Body of pancreas (tissue), 4 donors: ENCODE measurements at regions not wholly inside any gene's neighbourhood (a gene's known extent, or its start where the extent isn't known, plus 50 kb on each side); places are given as distances from the start of the nearest gene placed in this dataset.

Experiments used
- ATAC-seq: fragments of 150-250 bp; one replicate; pipeline ENCODE4 v1.9.1; 2016
- DNase-seq, 4 donors: peaks; one replicate each; pipeline ENCODE4 v3.0.0-alpha.2; 2019
- H3K27ac ChIP-seq, 4 donors: fragments of 200-600 bp; sonication (generic); 1 replicate in 3 of 4; 2 replicates in 1 of 4; pipeline versions ENCODE4 v1.5.1 to v1.6.1; 2016 to 2019; ENCODE audit warnings: mild to moderate bottlenecking in 1 of 4, mixed read lengths in 1 of 4, moderate library complexity in 1 of 4
- H3K27me3 ChIP-seq, 2 donors: fragments of 200-600 bp; sonication (generic); one replicate each; pipeline ENCODE4 v1.6.0; 2016; ENCODE audit warnings: mild to moderate bottlenecking in 1 of 2
- H3K36me3 ChIP-seq, 2 donors: fragments of 200-600 bp; sonication (generic); replicated peaks in 1 of 2; 2 replicates each; pipeline ENCODE4 v1.5.1; 2016; ENCODE audit warnings: low read depth in 2 of 2; ENCODE audit not compliant: insufficient read depth in 1 of 2
- H3K4me1 ChIP-seq: fragments of 200-600 bp; sonication (generic); one replicate; pipeline ENCODE4 v1.6.0; 2016
- H3K4me3 ChIP-seq, 2 donors: fragments of 200-600 bp; sonication (generic); 1 replicate in 1 of 2; 2 replicates in 1 of 2; pipeline ENCODE4 v1.5.1; 2016 to 2019
- H3K9me3 ChIP-seq, 3 donors: fragments of 200-600 bp; sonication (generic); 1 replicate in 2 of 3; 2 replicates in 1 of 3; pipeline ENCODE4 v1.5.1; 2016
- CTCF ChIP-seq, 7 experiments: fragments of 450-650 bp in 4 of 7; fragments of 200-600 bp in 3 of 7; sonication (generic) in 3 of 7; IDR thresholded peaks; one replicate each; pipeline ENCODE4 v1.5.1; 2016 to 2019; ENCODE audit warnings: antibody characterized with exemption in 7 of 7
- POLR2A ChIP-seq, 3 donors: fragments of 450-650 bp; IDR thresholded peaks; one replicate each; pipeline ENCODE4 v1.6.1; 2016; ENCODE audit warnings: antibody characterized with exemption in 3 of 3, mild to moderate bottlenecking in 2 of 3
- WGBS, 2 donors: methylation state at CpG; one replicate each; pipeline ENCODE4 v1.1.5; 2017; 5-methylcytosine and 5-hydroxymethylcytosine counted together
- intact Hi-C: fragments of 100-400 bp; cut with DNase I; formaldehyde crosslinking; loops from one replicate; pipeline ENCODE4 v1.15.1; 2023

- H3K36me3 ChIP-seq: no peaks in the 10 kb centered on the region
- TF ChIP-seq CTCF (IDR thresholded peaks at IDR 0.05): no peak
- TF ChIP-seq POLR2A (IDR thresholded peaks at IDR 0.05): no peak
- H3K4me1 ChIP-seq: no peaks in the 10 kb centered on the region
- DNase-seq (no peak), ATAC-seq (no peak)
- no peaks in the 10 kb centered on the region for H3K9me3 ChIP-seq
- H3K27me3 ChIP-seq: no peaks in the 10 kb centered on the region
- no peak overlapping the region for H3K4me3 ChIP-seq
- no peak overlapping the region for H3K27ac ChIP-seq
- intact Hi-C loops: no loop called here
- WGBS, 2 donors: 50 to 55% methylated on average over 2 of the region's 2 CpGs
Measured at GRCh38 chr16:8217201-8217600, 373.1 kb downstream of the TMEM114 start.

GRCh38 chr16:8204769-8205168 lies 385.5 kb downstream of the TMEM114 start:
- DNase-seq (no peak), ATAC-seq (no peak)
- no peak overlapping the region for H3K27ac ChIP-seq
- H3K27me3 ChIP-seq: no peaks in the 10 kb centered on the region
- intact Hi-C loops: no loop called here
- no peaks in the 10 kb centered on the region for H3K36me3 ChIP-seq
- no peak for TF ChIP-seq CTCF (IDR thresholded peaks at IDR 0.05)
- TF ChIP-seq POLR2A (IDR thresholded peaks at IDR 0.05): no peak
- WGBS, 2 donors: 87 to 93% methylated on average over 1 of the region's 1 CpG
- H3K9me3 ChIP-seq: peaks cover 0 to 11% (median 0%) of the 10 kb centered on the region in 3 donors
- H3K4me3 ChIP-seq: no peak overlapping the region
- H3K4me1 ChIP-seq: no peaks in the 10 kb centered on the region

GRCh38 chr16:8204096-8204495 lies 386.2 kb downstream of the TMEM114 start:
- Histone ChIP-seq H3K27ac (no peak overlapping the region), H3K4me3 (no peak overlapping the region), H3K9me3 (peaks cover 0 to 11% (median 0%) of the 10 kb centered on the region in 3 donors), H3K27me3 (no peaks in the 10 kb centered on the region), H3K36me3 (no peaks in the 10 kb centered on the region), H3K4me1 (no peaks in the 10 kb centered on the region)
- intact Hi-C loops: no loop called here
- ATAC-seq (no peak), DNase-seq (peak in 2 of 4 donors; percentile 16 to 56)
- WGBS, 2 donors: 23 to 28% methylated on average over 4 of the region's 4 CpGs
- no peak for TF ChIP-seq CTCF (IDR thresholded peaks at IDR 0.05)
- no peak for TF ChIP-seq POLR2A (IDR thresholded peaks at IDR 0.05)

GRCh38 chr16:8203101-8203500 lies 387.2 kb downstream of the TMEM114 start:
- DNase-seq (no peak), ATAC-seq (no peak)
- intact Hi-C loops: no loop called here
- TF ChIP-seq CTCF (IDR thresholded peaks at IDR 0.05): no peak
- no peak for TF ChIP-seq POLR2A (IDR thresholded peaks at IDR 0.05)
- Histone ChIP-seq H3K9me3 (peaks cover 0 to 11% (median 0%) of the 10 kb centered on the region in 3 donors), H3K27ac (no peak overlapping the region), H3K4me1 (no peaks in the 10 kb centered on the region), H3K27me3 (no peaks in the 10 kb centered on the region), H3K36me3 (no peaks in the 10 kb centered on the region), H3K4me3 (no peak overlapping the region)
- WGBS, 2 donors: 60 to 64% methylated on average over 2 of the region's 2 CpGs

GRCh38 chr16:8200839-8201238 lies 389.5 kb downstream of the TMEM114 start:
- Histone ChIP-seq H3K27ac (no peak overlapping the region), H3K27me3 (no peaks in the 10 kb centered on the region), H3K4me1 (no peaks in the 10 kb centered on the region), H3K4me3 (no peak overlapping the region), H3K36me3 (no peaks in the 10 kb centered on the region), H3K9me3 (peaks cover 0 to 11% (median 0%) of the 10 kb centered on the region in 3 donors)
- WGBS, 2 donors: 65 to 71% methylated on average over 2 of the region's 2 CpGs
- ATAC-seq (no peak), DNase-seq (no peak)
- TF ChIP-seq CTCF (IDR thresholded peaks at IDR 0.05) (no peak), POLR2A (IDR thresholded peaks at IDR 0.05) (no peak)
- intact Hi-C loops: no loop called here
